Chondrocyte (in vitro differentiated cells): ENCODE measurements at regions not wholly inside any gene's neighbourhood (a gene's known extent, or its start where the extent isn't known, plus 50 kb on each side); places are given as distances from the start of the nearest gene placed in this dataset.

Source experiments
- DNase-seq: peaks from one replicate; pipeline ENCODE4 v3.0.0; 2021; ENCODE audit warnings: mixed read lengths, low spot score
- H3K27ac Mint-ChIP-seq: one replicate; pipeline ENCODE4 v1.8.0; 2021; ENCODE audit warnings: mild to moderate bottlenecking, moderate library complexity, mixed read lengths; ENCODE audit not compliant: unreplicated experiment
- H3K27me3 Mint-ChIP-seq: 2 replicates; pipeline ENCODE4 v1.8.0; 2021; ENCODE audit warnings: low read depth, mixed read lengths
- H3K36me3 Mint-ChIP-seq: 2 replicates; pipeline ENCODE4 v1.8.0; 2021; ENCODE audit warnings: low read depth, mixed read lengths
- H3K4me1 Mint-ChIP-seq: 2 replicates; pipeline ENCODE4 v1.8.0; 2021; ENCODE audit warnings: low read depth, mild to moderate bottlenecking, mixed read lengths
- H3K4me3 Mint-ChIP-seq: one replicate; pipeline ENCODE4 v1.8.0; 2021; ENCODE audit warnings: mild to moderate bottlenecking, moderate library complexity, mixed read lengths; ENCODE audit not compliant: unreplicated experiment
- H3K9me3 Mint-ChIP-seq: 2 replicates; pipeline ENCODE4 v1.8.0; 2021; ENCODE audit warnings: low read depth, mixed read lengths
- TF ChIP-seq, protein P1 (sequence below): fragments of 200-600 bp; sonication (generic); IDR thresholded peaks from 2 replicates; pipeline ENCODE4 v1.5.0; 2021; ENCODE audit warnings: antibody characterized with exemption, mild to moderate bottlenecking, moderate library complexity

DNA sequence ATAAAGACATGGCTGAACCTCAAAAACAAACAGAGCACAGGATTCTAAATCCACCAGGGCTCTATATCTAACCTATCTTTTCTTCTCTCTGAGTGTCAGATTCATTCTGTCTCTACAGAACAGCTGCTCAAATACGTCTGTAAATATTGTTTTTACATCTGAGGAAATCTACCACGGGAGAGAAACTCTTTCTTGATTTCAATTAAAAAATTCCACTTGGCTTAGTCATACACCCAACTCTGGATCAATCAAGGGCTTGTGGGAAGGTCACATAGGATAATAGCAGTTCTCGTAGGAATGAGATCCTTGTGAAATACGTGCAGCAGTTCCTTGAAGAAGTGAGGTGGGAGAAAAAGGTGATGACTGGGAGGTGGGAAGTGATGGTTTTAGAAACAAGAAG lies 1355.7 kb upstream of the ADGRL2 start:
- Mint-ChIP-seq H3K9me3 (no peaks in the 10 kb centered on the region), H3K27ac (no peak overlapping the region), H3K27me3 (no peaks in the 10 kb centered on the region), H3K4me3 (no peak overlapping the region), H3K4me1 (peaks cover 21% of the 10 kb centered on the region), H3K36me3 (no peaks in the 10 kb centered on the region)
- DNase-seq: no peak
- TF ChIP-seq, protein P1, sequence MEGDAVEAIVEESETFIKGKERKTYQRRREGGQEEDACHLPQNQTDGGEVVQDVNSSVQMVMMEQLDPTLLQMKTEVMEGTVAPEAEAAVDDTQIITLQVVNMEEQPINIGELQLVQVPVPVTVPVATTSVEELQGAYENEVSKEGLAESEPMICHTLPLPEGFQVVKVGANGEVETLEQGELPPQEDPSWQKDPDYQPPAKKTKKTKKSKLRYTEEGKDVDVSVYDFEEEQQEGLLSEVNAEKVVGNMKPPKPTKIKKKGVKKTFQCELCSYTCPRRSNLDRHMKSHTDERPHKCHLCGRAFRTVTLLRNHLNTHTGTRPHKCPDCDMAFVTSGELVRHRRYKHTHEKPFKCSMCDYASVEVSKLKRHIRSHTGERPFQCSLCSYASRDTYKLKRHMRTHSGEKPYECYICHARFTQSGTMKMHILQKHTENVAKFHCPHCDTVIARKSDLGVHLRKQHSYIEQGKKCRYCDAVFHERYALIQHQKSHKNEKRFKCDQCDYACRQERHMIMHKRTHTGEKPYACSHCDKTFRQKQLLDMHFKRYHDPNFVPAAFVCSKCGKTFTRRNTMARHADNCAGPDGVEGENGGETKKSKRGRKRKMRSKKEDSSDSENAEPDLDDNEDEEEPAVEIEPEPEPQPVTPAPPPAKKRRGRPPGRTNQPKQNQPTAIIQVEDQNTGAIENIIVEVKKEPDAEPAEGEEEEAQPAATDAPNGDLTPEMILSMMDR: no peak

- Mint-ChIP-seq H3K4me3 (no peak overlapping the region), H3K36me3 (no peaks in the 10 kb centered on the region), H3K27ac (no peak overlapping the region), H3K9me3 (no peaks in the 10 kb centered on the region), H3K27me3 (no peaks in the 10 kb centered on the region), H3K4me1 (peaks cover 21% of the 10 kb centered on the region)
- DNase-seq: no peak
- TF ChIP-seq, protein P1: no peak
These were observed 1356.6 kb upstream of the ADGRL2 start for GRCh38 chr1:80444171-80444570.

- no peaks in the 10 kb centered on the region for H3K9me3 Mint-ChIP-seq
- no peak overlapping the region for H3K4me3 Mint-ChIP-seq
- TF ChIP-seq, protein P1: peak; percentile 26
- no peak for DNase-seq
- H3K4me1 Mint-ChIP-seq: peaks cover 11% of the 10 kb centered on the region
- H3K27ac Mint-ChIP-seq: no peak overlapping the region
- H3K27me3 Mint-ChIP-seq: no peaks in the 10 kb centered on the region
- no peaks in the 10 kb centered on the region for H3K36me3 Mint-ChIP-seq
These were observed 1359.1 kb upstream of the ADGRL2 start for GRCh38 chr1:80441664-80442063.

- no peak for DNase-seq
- H3K27ac Mint-ChIP-seq: no peak overlapping the region
These were observed 1363.9 kb upstream of the ADGRL2 start for GRCh38 chr1:80436851-80437250.

DNA sequence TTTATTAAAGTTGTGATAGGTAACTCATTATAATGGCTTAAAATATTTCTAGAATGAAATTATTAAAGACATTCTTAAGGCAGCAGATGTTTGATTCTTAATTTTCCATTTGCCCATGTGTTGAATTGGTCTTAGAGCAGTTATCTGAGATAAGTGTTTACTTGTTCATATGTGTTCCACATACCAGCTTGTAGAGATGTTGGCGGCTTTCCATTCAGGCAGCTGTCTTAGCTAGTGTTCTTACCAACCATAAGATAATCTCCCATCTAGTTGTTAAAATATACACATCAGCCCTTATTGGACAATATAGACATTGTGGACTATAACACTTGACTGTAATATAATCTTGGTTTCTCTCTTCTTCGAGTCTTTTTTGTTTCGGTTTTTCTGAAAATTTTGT lies 1372.9 kb upstream of the ADGRL2 start:
- Mint-ChIP-seq H3K27ac (no peak overlapping the region), H3K9me3 (peaks cover 6% of the 10 kb centered on the region), H3K27me3 (no peaks in the 10 kb centered on the region), H3K36me3 (no peaks in the 10 kb centered on the region), H3K4me1 (no peaks in the 10 kb centered on the region), H3K4me3 (no peak overlapping the region)
- DNase-seq: no peak
- TF ChIP-seq, protein P1: no peak

More at GRCh38 chr1:80436851-80437250, 1363.9 kb upstream of the ADGRL2 start:
- no peaks in the 10 kb centered on the region for H3K36me3 Mint-ChIP-seq
- TF ChIP-seq, protein P1: no peak
- H3K4me1 Mint-ChIP-seq: no peaks in the 10 kb centered on the region
- H3K27me3 Mint-ChIP-seq: no peaks in the 10 kb centered on the region
- H3K4me3 Mint-ChIP-seq: no peak overlapping the region
- H3K9me3 Mint-ChIP-seq: no peaks in the 10 kb centered on the region
